DOHH2 (cell line): ENCODE measurements at regions not wholly inside any gene's neighbourhood (a gene's known extent, or its start where the extent isn't known, plus 50 kb on each side); places are given as distances from the start of the nearest gene placed in this dataset.

Experiments used
- H3F3A ChIP-seq: fragments of 200-600 bp; sonication (generic), shearing (Covaris generic); 2 replicates; pipeline ENCODE4 v1.6.0; 2016; ENCODE audit warnings: antibody characterized with exemption, mild to moderate bottlenecking; ENCODE audit not compliant: control insufficient read depth, insufficient read depth
- H3K27ac ChIP-seq: fragments of 200-600 bp; sonication (generic); 2 replicates; pipeline ENCODE4 v1.5.1; 2014; ENCODE audit warnings: low read depth, mild to moderate bottlenecking, low read length, moderate library complexity
- H3K27me3 ChIP-seq: fragments of 200-600 bp; sonication (generic); 2 replicates; pipeline ENCODE4 v1.6.1; 2014; ENCODE audit warnings: mild to moderate bottlenecking, low read length, mixed read lengths; ENCODE audit not compliant: control insufficient read depth
- H3K36me3 ChIP-seq: fragments of 200-600 bp; sonication (generic); 2 replicates; pipeline ENCODE4 v1.6.1; 2014; ENCODE audit warnings: mild to moderate bottlenecking, low read length, moderate library complexity, mixed read lengths; ENCODE audit not compliant: control insufficient read depth
- H3K4me1 ChIP-seq: fragments of 200-600 bp; sonication (generic); 2 replicates; pipeline ENCODE4 v1.6.1; 2014; ENCODE audit warnings: mild to moderate bottlenecking, low read length, mixed read lengths; ENCODE audit not compliant: control insufficient read depth
- H3K4me2 ChIP-seq: fragments of 200-600 bp; sonication (generic); 2 replicates; pipeline ENCODE4 v1.6.0; 2014; ENCODE audit warnings: mild to moderate bottlenecking, low read length, moderate library complexity
- H3K4me3 ChIP-seq: fragments of 200-600 bp; sonication (generic); 2 replicates; pipeline ENCODE4 v1.5.1; 2014; ENCODE audit warnings: mild to moderate bottlenecking, low read length, mixed read lengths
- H3K79me2 ChIP-seq: fragments of 200-600 bp; sonication (generic); 2 replicates; pipeline ENCODE4 v1.6.1; 2014; ENCODE audit warnings: mild to moderate bottlenecking, low read length, mixed read lengths; ENCODE audit not compliant: control insufficient read depth
- H3K9me2 ChIP-seq: fragments of 200-600 bp; sonication (generic); replicated peaks from 2 replicates; pipeline ENCODE4 v1.6.1; 2014; ENCODE audit warnings: mild to moderate bottlenecking, low read length, mixed read lengths; ENCODE audit not compliant: control insufficient read depth
- H3K9me3 ChIP-seq: fragments of 200-600 bp; sonication (generic); 2 replicates; pipeline ENCODE4 v1.6.1; 2014; ENCODE audit warnings: antibody characterized with exemption, low read length, mixed read lengths; ENCODE audit not compliant: control insufficient read depth, insufficient read depth
- H4K20me1 ChIP-seq: fragments of 200-600 bp; sonication (generic); 2 replicates; pipeline ENCODE4 v1.6.0; 2014; ENCODE audit warnings: low read depth, mild to moderate bottlenecking, antibody characterized with exemption, low read length, moderate library complexity; ENCODE audit not compliant: control insufficient read depth, insufficient read depth
- CTCF ChIP-seq: fragments of 200-600 bp; sonication (generic); IDR thresholded peaks from one replicate; pipeline ENCODE4 v1.5.1; 2014; ENCODE audit warnings: antibody characterized with exemption, mild to moderate bottlenecking, low read depth, low read length; ENCODE audit not compliant: poor library complexity, severe bottlenecking
- EZH2phosphoT487 ChIP-seq: fragments of 200-600 bp; sonication (generic); IDR thresholded peaks from 2 replicates; pipeline ENCODE4 v1.6.1; 2017; ENCODE audit warnings: borderline replicate concordance, mild to moderate bottlenecking, antibody characterized with exemption, low read length, moderate library complexity, mixed read lengths

- H3K9me2 ChIP-seq: no peaks in the 10 kb centered on the region
- H4K20me1 ChIP-seq: no peaks in the 10 kb centered on the region
- H3K9me3 ChIP-seq: no peaks in the 10 kb centered on the region
- no peaks in the 10 kb centered on the region for H3K27me3 ChIP-seq
- H3K4me1 ChIP-seq: no peaks in the 10 kb centered on the region
- no peak overlapping the region for H3K27ac ChIP-seq
- H3K4me3 ChIP-seq: no peak overlapping the region
- TF ChIP-seq EZH2phosphoT487 (no peak), CTCF (no peak)
- no peaks in the 10 kb centered on the region for H3K79me2 ChIP-seq
- no peak overlapping the region for H3K4me2 ChIP-seq
- no peaks in the 10 kb centered on the region for H3K36me3 ChIP-seq
- no peaks in the 10 kb centered on the region for H3F3A ChIP-seq
These were observed 141.2 kb downstream of the MN1 start for GRCh38 chr22:27660306-27660705.

DNA sequence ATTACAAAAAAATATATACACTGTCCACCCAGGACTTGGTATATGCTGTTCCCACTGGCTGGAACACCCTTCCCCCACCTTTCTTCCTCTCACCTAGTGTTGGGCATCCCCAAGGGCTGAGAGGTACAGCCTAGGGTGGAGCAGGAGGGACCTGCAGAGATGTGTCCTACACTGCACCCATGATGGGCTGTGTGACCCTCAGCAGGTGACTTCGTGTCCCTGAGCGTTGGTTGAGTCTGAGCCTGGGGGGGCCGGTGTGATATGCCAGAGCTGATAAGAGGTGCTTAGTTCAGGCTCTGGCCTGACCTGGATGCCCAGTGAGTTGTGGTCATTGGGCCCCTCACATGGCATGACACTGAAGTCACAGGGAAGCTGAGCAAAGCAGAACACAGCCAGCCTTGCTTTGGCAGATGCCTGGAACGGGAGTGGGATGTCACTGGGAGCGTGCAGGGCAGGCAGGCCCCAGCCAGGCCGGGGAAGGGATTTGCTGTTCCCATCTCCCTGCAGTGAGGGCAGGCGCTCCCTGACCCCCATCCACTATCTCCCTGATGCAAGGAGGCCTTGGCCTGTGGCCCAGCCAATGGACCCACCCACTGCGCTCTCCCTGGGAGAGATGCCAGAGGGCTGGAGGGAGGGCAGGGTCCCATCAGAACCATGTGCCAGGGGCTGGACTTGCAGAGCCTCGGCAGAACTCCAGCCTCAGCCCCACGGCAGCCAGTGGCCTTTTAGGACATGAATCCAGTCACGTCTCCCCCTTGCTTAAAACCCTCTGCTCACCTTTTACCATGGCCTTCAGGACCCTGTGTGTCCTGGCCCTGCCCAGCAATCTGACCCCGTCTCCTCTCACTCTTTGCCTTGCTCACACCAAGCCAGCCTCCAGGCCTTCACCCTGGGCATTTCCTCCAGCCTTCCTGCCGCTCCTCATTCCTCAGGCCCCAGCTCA, 138.9 kb downstream of the MN1 start:
- Histone ChIP-seq H3K9me2 (no peaks in the 10 kb centered on the region), H3F3A (no peaks in the 10 kb centered on the region), H3K4me2 (no peak overlapping the region), H3K9me3 (peaks cover 4% of the 10 kb centered on the region; the same call in 1 of the 2 replicates), H3K27me3 (no peaks in the 10 kb centered on the region), H4K20me1 (no peaks in the 10 kb centered on the region), H3K4me1 (no peaks in the 10 kb centered on the region), H3K36me3 (no peaks in the 10 kb centered on the region), H3K4me3 (no peak overlapping the region), H3K79me2 (no peaks in the 10 kb centered on the region), H3K27ac (no peak overlapping the region)
- TF ChIP-seq CTCF (no peak), EZH2phosphoT487 (no peak)

DNA sequence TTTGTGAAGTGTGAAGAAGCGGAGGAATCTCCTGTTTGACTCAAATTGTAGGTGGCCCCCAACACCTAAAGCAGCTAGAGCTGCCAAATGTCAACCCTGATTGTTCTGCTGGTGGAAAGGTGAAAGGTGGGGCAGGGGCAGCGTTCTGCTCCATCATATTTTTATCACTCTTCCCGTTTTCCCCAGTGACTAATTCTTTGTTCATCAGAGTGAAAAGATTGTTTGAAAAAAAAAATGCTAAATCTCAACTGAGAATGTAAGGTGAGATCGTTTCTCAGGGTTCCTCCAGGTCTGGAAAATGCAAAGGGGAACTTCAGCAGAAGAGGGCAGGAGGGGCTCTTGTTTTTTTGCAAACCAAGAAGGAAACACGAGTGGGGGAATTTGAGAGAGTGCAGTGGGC, 137.7 kb downstream of the MN1 start:
- no peak overlapping the region for H3K4me2 ChIP-seq
- H3K36me3 ChIP-seq: no peaks in the 10 kb centered on the region
- H4K20me1 ChIP-seq: no peaks in the 10 kb centered on the region
- no peaks in the 10 kb centered on the region for H3K9me2 ChIP-seq
- no peaks in the 10 kb centered on the region for H3K79me2 ChIP-seq
- H3K27ac ChIP-seq: no peak overlapping the region
- TF ChIP-seq CTCF (no peak), EZH2phosphoT487 (no peak)
- no peaks in the 10 kb centered on the region for H3K4me1 ChIP-seq
- no peaks in the 10 kb centered on the region for H3K27me3 ChIP-seq
- no peaks in the 10 kb centered on the region for H3F3A ChIP-seq
- H3K4me3 ChIP-seq: no peak overlapping the region
- peaks cover 4% of the 10 kb centered on the region; the same call in 1 of the 2 replicates for H3K9me3 ChIP-seq
